CD14-positive monocyte (primary cell): ENCODE measurements at regions not wholly inside any gene's neighbourhood (a gene's known extent, or its start where the extent isn't known, plus 50 kb on each side); places are given as distances from the start of the nearest gene placed in this dataset.

Experiments used
- DNase-seq, 3 donors: peaks; one replicate each; pipeline ENCODE4 v3.0.0-alpha.2; 2011 to 2022
- H2AFZ ChIP-seq: 2 replicates; pipeline ENCODE4 v1.6.0; 2012; ENCODE audit warnings: mild to moderate bottlenecking, low read depth, low read length, inconsistent platforms; ENCODE audit not compliant: insufficient read depth, poor library complexity, severe bottlenecking
- H3K27ac ChIP-seq, 2 donors: 1 replicate in 1 of 2; 2 replicates in 1 of 2; pipeline ENCODE4 v1.5.1; 2012 to 2013; ENCODE audit warnings: low read length in 2 of 2, control low read depth in 1 of 2, inconsistent platforms in 1 of 2, low read depth in 1 of 2, mild to moderate bottlenecking in 1 of 2
- H3K27me3 ChIP-seq, 2 donors: one replicate each; pipeline versions ENCODE4 v1.6.0 to v1.6.1; 2011 to 2013; ENCODE audit warnings: low read length in 2 of 2; ENCODE audit not compliant: control insufficient read depth in 2 of 2, insufficient read depth in 2 of 2
- H3K36me3 ChIP-seq, 2 donors: replicated peaks in 1 of 2; 1 replicate in 1 of 2; 2 replicates in 1 of 2; pipeline versions ENCODE4 v1.5.1 to v1.6.1; 2012 to 2013; ENCODE audit warnings: low read length in 2 of 2, control low read depth in 1 of 2, inconsistent platforms in 1 of 2, mild to moderate bottlenecking in 1 of 2; ENCODE audit not compliant: insufficient read depth in 2 of 2, control insufficient read depth in 1 of 2
- H3K4me1 ChIP-seq, 2 donors: 1 replicate in 1 of 2; 2 replicates in 1 of 2; pipeline versions ENCODE4 v1.5.1 to v1.6.1; 2012 to 2013; ENCODE audit warnings: low read length in 2 of 2, control low read depth in 1 of 2, inconsistent platforms in 1 of 2, mild to moderate bottlenecking in 1 of 2, moderate library complexity in 1 of 2; ENCODE audit not compliant: insufficient read depth in 2 of 2, control insufficient read depth in 1 of 2
- H3K4me2 ChIP-seq: replicated peaks from 2 replicates; pipeline ENCODE3; 2012; ENCODE audit warnings: low read length, moderate library complexity, mild to moderate bottlenecking; ENCODE audit not compliant: poor library complexity, severe bottlenecking; ENCODE audit errors: extremely low read depth
- H3K4me3 ChIP-seq, 3 experiments: fragments of 200-600 bp in 1 of 3; sonication (generic) in 1 of 3; replicated peaks in 1 of 3; 1 replicate in 2 of 3; 2 replicates in 1 of 3; pipeline ENCODE4 v1.5.1; 2011 to 2013; ENCODE audit warnings: low read length in 3 of 3, mild to moderate bottlenecking in 3 of 3, control low read depth in 2 of 3, low read depth in 2 of 3, inconsistent platforms in 1 of 3, moderate library complexity in 1 of 3
- H3K79me2 ChIP-seq: 2 replicates; pipeline ENCODE4 v1.6.0; 2012; ENCODE audit warnings: mild to moderate bottlenecking, control low read depth, inconsistent platforms, low read length, moderate library complexity; ENCODE audit not compliant: insufficient read depth
- H3K9ac ChIP-seq: 2 replicates; pipeline ENCODE4 v1.6.0; 2017; ENCODE audit warnings: low read length, mild to moderate bottlenecking; ENCODE audit not compliant: insufficient read depth, poor library complexity, severe bottlenecking
- H3K9me3 ChIP-seq, 2 donors: replicated peaks in 1 of 2; 1 replicate in 1 of 2; 2 replicates in 1 of 2; pipeline versions ENCODE4 v1.5.1 to v1.6.1; 2012 to 2013; ENCODE audit warnings: low read length in 2 of 2, control low read depth in 1 of 2; ENCODE audit not compliant: control insufficient read depth in 1 of 2, insufficient read depth in 1 of 2
- H4K20me1 ChIP-seq: 2 replicates; pipeline ENCODE4 v1.6.0; 2012; ENCODE audit warnings: mild to moderate bottlenecking, low read length, control low read depth, moderate library complexity; ENCODE audit not compliant: insufficient read depth
- H3K27ac Mint-ChIP-seq, 7 donors: one replicate each; pipeline ENCODE4 v1.8.0; 2020; ENCODE audit warnings: mild to moderate bottlenecking in 7 of 7, mixed read lengths in 7 of 7, moderate library complexity in 6 of 7, inconsistent platforms in 2 of 7
- H3K27me3 Mint-ChIP-seq, 3 donors: one replicate each; pipeline ENCODE4 v1.8.0; 2021 to 2022; ENCODE audit warnings: low read depth in 3 of 3, mild to moderate bottlenecking in 3 of 3, mixed read lengths in 3 of 3, moderate library complexity in 3 of 3, inconsistent platforms in 1 of 3
- H3K36me3 Mint-ChIP-seq, 2 donors: one replicate each; pipeline ENCODE4 v1.8.0; 2020; ENCODE audit warnings: mixed read lengths in 2 of 2, inconsistent platforms in 1 of 2, mild to moderate bottlenecking in 1 of 2
- H3K4me1 Mint-ChIP-seq: one replicate; pipeline ENCODE4 v1.8.0; 2020; ENCODE audit warnings: mild to moderate bottlenecking, mixed read lengths
- H3K4me3 Mint-ChIP-seq, 2 donors: one replicate each; pipeline ENCODE4 v1.8.0; 2020; ENCODE audit warnings: mild to moderate bottlenecking in 2 of 2, mixed read lengths in 2 of 2, moderate library complexity in 1 of 2
- H3K9me3 Mint-ChIP-seq, 7 donors: one replicate each; pipeline ENCODE4 v1.8.0; 2020 to 2022; ENCODE audit warnings: mixed read lengths in 7 of 7, mild to moderate bottlenecking in 6 of 7, moderate library complexity in 6 of 7, inconsistent platforms in 2 of 7
- CTCF ChIP-seq: fragments of 200-600 bp; IDR thresholded peaks from one replicate; pipeline ENCODE4 v1.8.0; 2022; ENCODE audit warnings: antibody characterized with exemption, mild to moderate bottlenecking
- WGBS: methylation state at CpG from one replicate; pipeline ENCODE4 v1.1.5; 2013; ENCODE audit warnings: missing lambda C conversion rate; ENCODE audit not compliant: insufficient coverage; 5-methylcytosine and 5-hydroxymethylcytosine counted together
- intact Hi-C, 2 donors: fragments of 100-400 bp; cut with micrococcal nuclease; formaldehyde crosslinking; loops; one replicate each; pipeline versions ENCODE4 v1.15.0 to v1.15.1; 2023

DNA sequence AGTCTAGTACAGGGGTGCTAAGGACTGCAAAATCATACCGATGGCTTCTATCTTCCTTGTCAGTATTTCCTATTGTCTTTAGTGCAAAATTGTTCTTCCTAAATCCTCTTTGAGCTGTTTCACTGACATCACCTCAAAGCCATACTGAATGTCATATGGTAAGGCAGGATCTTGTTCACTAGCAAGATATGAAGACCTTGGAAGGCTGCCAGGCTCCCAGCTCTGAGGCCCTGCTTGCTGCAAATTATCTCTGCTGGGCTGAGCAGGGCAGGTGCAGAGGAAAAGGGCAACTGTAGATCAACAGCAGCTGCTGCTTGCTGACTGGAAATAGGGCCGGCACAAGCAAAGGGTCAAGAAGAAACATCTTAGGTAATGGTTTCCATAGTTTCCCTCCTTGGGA, 58.2 kb downstream of the PMAIP1 start:
- WGBS: 0% methylated on average over 1 of the region's 2 CpGs
- no peaks in the 10 kb centered on the region for H3K9me3 ChIP-seq
- no peak overlapping the region for H3K4me3 ChIP-seq
- no peak overlapping the region for H3K4me3 Mint-ChIP-seq
- H2AFZ ChIP-seq: no peak overlapping the region
- H3K9ac ChIP-seq: no peak overlapping the region
- H3K36me3 ChIP-seq: no peaks in the 10 kb centered on the region
- intact Hi-C loops: no loop called here
- no peaks in the 10 kb centered on the region for H3K27me3 ChIP-seq
- no peak for DNase-seq
- H3K27ac Mint-ChIP-seq: no peak overlapping the region
- H3K36me3 Mint-ChIP-seq: no peaks in the 10 kb centered on the region
- TF ChIP-seq CTCF: no peak
- no peaks in the 10 kb centered on the region for H3K9me3 Mint-ChIP-seq
- H3K4me1 ChIP-seq: no peaks in the 10 kb centered on the region
- H4K20me1 ChIP-seq: no peaks in the 10 kb centered on the region
- H3K27ac ChIP-seq: no peak overlapping the region
- no peaks in the 10 kb centered on the region for H3K79me2 ChIP-seq
- H3K27me3 Mint-ChIP-seq: peaks cover 2 to 3% (median 2%) of the 10 kb centered on the region in 3 donors
- H3K4me2 ChIP-seq: no peak overlapping the region
- H3K4me1 Mint-ChIP-seq: peaks cover 6% of the 10 kb centered on the region

- peaks cover 6% of the 10 kb centered on the region for H3K4me1 Mint-ChIP-seq
- Histone ChIP-seq H3K79me2 (no peaks in the 10 kb centered on the region), H3K4me2 (no peak overlapping the region), H3K4me3 (no peak overlapping the region), H2AFZ (no peak overlapping the region), H3K36me3 (no peaks in the 10 kb centered on the region), H3K9ac (no peak overlapping the region), H3K9me3 (no peaks in the 10 kb centered on the region), H3K4me1 (no peaks in the 10 kb centered on the region), H3K27me3 (no peaks in the 10 kb centered on the region), H3K27ac (no peak overlapping the region), H4K20me1 (no peaks in the 10 kb centered on the region)
- no peaks in the 10 kb centered on the region for H3K36me3 Mint-ChIP-seq
- intact Hi-C loops: loop anchor here in 1 of 2 donors (5.0 kb wide), 1 partner anchor 37 kb away; no protein-coding TSS in a partner anchor
- H3K27me3 Mint-ChIP-seq: peaks cover 2 to 4% (median 3%) of the 10 kb centered on the region in 3 donors
- DNase-seq: no peak
- H3K9me3 Mint-ChIP-seq: no peaks in the 10 kb centered on the region
- TF ChIP-seq CTCF: no peak
- H3K4me3 Mint-ChIP-seq: no peak overlapping the region
- H3K27ac Mint-ChIP-seq: no peak overlapping the region
- WGBS: 80% methylated on average over 1 of the region's 2 CpGs
Measured at GRCh38 chr18:59954755-59955156, 55.0 kb downstream of the PMAIP1 start.
